Prostate gland (tissue), 2 donors: ENCODE measurements at regions not wholly inside any gene's neighbourhood (a gene's known extent, or its start where the extent isn't known, plus 50 kb on each side); places are given as distances from the start of the nearest gene placed in this dataset.

Source experiments
- POLR2A ChIP-seq: fragments of 450-650 bp; IDR thresholded peaks from one replicate; pipeline ENCODE4 v1.6.1; 2016; ENCODE audit warnings: antibody characterized with exemption, mild to moderate bottlenecking
- TF ChIP-seq, protein P1 (sequence below), 4 experiments: fragments of 200-600 bp in 2 of 4; fragments of 450-650 bp in 2 of 4; sonication (generic) in 2 of 4; IDR thresholded peaks; 1 replicate in 3 of 4; 2 replicates in 1 of 4; pipeline ENCODE4 v1.5.1; 2016 to 2019; ENCODE audit warnings: antibody characterized with exemption in 4 of 4, mild to moderate bottlenecking in 2 of 4, moderate library complexity in 2 of 4

- TF ChIP-seq, protein P1, sequence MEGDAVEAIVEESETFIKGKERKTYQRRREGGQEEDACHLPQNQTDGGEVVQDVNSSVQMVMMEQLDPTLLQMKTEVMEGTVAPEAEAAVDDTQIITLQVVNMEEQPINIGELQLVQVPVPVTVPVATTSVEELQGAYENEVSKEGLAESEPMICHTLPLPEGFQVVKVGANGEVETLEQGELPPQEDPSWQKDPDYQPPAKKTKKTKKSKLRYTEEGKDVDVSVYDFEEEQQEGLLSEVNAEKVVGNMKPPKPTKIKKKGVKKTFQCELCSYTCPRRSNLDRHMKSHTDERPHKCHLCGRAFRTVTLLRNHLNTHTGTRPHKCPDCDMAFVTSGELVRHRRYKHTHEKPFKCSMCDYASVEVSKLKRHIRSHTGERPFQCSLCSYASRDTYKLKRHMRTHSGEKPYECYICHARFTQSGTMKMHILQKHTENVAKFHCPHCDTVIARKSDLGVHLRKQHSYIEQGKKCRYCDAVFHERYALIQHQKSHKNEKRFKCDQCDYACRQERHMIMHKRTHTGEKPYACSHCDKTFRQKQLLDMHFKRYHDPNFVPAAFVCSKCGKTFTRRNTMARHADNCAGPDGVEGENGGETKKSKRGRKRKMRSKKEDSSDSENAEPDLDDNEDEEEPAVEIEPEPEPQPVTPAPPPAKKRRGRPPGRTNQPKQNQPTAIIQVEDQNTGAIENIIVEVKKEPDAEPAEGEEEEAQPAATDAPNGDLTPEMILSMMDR (IDR thresholded peaks at IDR 0.05), result no peak
- no peak for TF ChIP-seq POLR2A
Observed at GRCh38 chr12:67919406-67919805, 69.8 kb upstream of the IFNG-AS1 start.
